Stimulated activated naive CD8-positive, alpha-beta T cell treated with anti-CD3 and anti-CD28 coated beads, Interleukin-15, amount 100 ng/mL, for 72 hours (primary cell): ENCODE measurements at regions not wholly inside any gene's neighbourhood (a gene's known extent, or its start where the extent isn't known, plus 50 kb on each side); places are given as distances from the start of the nearest gene placed in this dataset.

ENCODE experiments used
- ATAC-seq: fragments of 150-1000 bp; cut with Tn5 transposase; 2 replicates; pipeline ENCODE4 v1.10.0; 2021; ENCODE audit warnings: mild to moderate bottlenecking, moderate library complexity
- DNase-seq, 2 donors: peaks; one replicate each; pipeline ENCODE4 v3.0.0; 2021 to 2022
- H3K27ac Mint-ChIP-seq, 2 donors: one replicate each; pipeline ENCODE4 v1.8.0; 2022; ENCODE audit warnings: mild to moderate bottlenecking in 2 of 2, mixed read lengths in 2 of 2, moderate library complexity in 2 of 2
- H3K27me3 Mint-ChIP-seq: one replicate; pipeline ENCODE4 v1.8.0; 2022; ENCODE audit warnings: mixed read lengths
- H3K4me1 Mint-ChIP-seq: one replicate; pipeline ENCODE4 v1.8.0; 2022; ENCODE audit warnings: mild to moderate bottlenecking, mixed read lengths
- H3K4me3 Mint-ChIP-seq, 2 donors: one replicate each; pipeline ENCODE4 v1.8.0; 2022; ENCODE audit warnings: mild to moderate bottlenecking in 2 of 2, mixed read lengths in 2 of 2, moderate library complexity in 1 of 2
- H3K9me3 Mint-ChIP-seq, 2 donors: one replicate each; pipeline ENCODE4 v1.8.0; 2022; ENCODE audit warnings: mixed read lengths in 2 of 2

DNA sequence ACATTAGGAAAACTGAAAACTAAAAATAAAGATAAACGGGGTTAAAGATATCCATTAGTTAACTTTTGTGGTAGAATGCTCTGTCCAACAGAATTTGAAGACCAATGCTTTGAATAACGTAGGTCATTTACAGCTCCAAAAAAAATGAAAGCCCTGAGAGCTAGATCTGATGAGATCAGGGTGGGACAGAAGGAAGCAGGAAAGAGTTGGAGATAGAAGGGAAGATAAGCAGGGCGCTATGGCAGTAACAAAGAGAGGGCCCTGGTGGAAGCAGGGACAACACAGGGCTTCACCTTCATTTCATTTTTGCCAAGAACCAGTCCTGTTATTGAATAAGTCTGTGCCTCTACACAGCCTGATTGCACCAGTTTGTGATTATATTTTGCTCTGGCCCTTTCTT lies 51.0 kb upstream of the RGS8 start:
- Mint-ChIP-seq H3K27ac (no peak overlapping the region), H3K4me1 (peaks cover 9% of the 10 kb centered on the region), H3K9me3 (no peaks in the 10 kb centered on the region), H3K27me3 (peaks cover 31% of the 10 kb centered on the region), H3K4me3 (no peak overlapping the region)
- DNase-seq (no peak), ATAC-seq (no peak)

DNA sequence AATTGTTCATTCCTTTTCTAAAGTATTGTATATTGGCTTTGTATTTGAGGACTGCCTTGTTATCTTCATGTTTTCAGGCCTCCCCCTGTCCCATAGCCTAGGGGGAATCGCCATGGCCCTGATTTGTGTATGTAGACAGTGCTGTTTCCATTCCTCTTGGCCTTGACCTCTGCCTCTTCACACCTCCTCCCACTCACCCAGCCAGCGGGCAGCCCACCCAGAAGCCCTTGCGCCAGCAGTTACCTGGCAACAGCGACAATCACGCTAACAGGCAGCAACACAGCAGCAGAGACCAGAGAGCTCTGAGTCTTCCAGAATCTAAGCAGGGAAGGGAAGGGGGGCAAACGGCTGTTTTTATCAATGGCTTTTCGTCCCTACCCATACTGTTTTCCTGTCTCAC lies 50.0 kb upstream of the NPL start:
- ATAC-seq (peak; percentile 37), DNase-seq (peak in 1 of 2 donors; percentile 10)
- H3K9me3 Mint-ChIP-seq = no peaks in the 10 kb centered on the region
- H3K4me1 Mint-ChIP-seq = peaks cover 9% of the 10 kb centered on the region
- no peaks in the 10 kb centered on the region for H3K27me3 Mint-ChIP-seq
- H3K4me3 Mint-ChIP-seq = no peak overlapping the region
- H3K27ac Mint-ChIP-seq = no peak overlapping the region
